SU-DHL-6 (cell line): ENCODE measurements at regions not wholly inside any gene's neighbourhood (a gene's known extent, or its start where the extent isn't known, plus 50 kb on each side); places are given as distances from the start of the nearest gene placed in this dataset.

Experiments
- H2AFZ ChIP-seq: fragments of 200-600 bp; sonication (generic); 2 replicates; pipeline ENCODE4 v1.6.1; 2014; ENCODE audit warnings: low read depth, mild to moderate bottlenecking, moderate library complexity, mixed read lengths, antibody characterized with exemption, low read length; ENCODE audit not compliant: severe bottlenecking
- H3F3A ChIP-seq: fragments of 200-600 bp; shearing (Covaris generic); 2 replicates; pipeline ENCODE4 v1.6.0; 2016; ENCODE audit warnings: antibody characterized with exemption, mild to moderate bottlenecking; ENCODE audit not compliant: insufficient read depth
- H3K27ac ChIP-seq: fragments of 200-600 bp; sonication (generic); 2 replicates; pipeline ENCODE4 v1.5.1; 2016; ENCODE audit warnings: low read depth, mild to moderate bottlenecking, low read length, moderate library complexity, mixed read lengths
- H3K27me3 ChIP-seq: fragments of 200-600 bp; sonication (generic), shearing (Covaris generic); 2 replicates; pipeline ENCODE4 v1.6.0; 2014; ENCODE audit warnings: mild to moderate bottlenecking, low read length
- H3K36me3 ChIP-seq: fragments of 200-600 bp; sonication (generic); 2 replicates; pipeline ENCODE4 v1.6.1; 2014; ENCODE audit warnings: mild to moderate bottlenecking, low read length, mixed read lengths
- H3K4me2 ChIP-seq: fragments of 300-600, 200-600 bp; shearing (Covaris generic), sonication (generic); 2 replicates; pipeline ENCODE4 v1.6.0; 2014; ENCODE audit warnings: low read length, low read depth, mild to moderate bottlenecking; ENCODE audit not compliant: poor library complexity, severe bottlenecking
- H3K4me3 ChIP-seq: fragments of 200-600 bp; sonication (generic); 2 replicates; pipeline ENCODE4 v1.5.1; 2014; ENCODE audit warnings: antibody characterized with exemption, low read length, mild to moderate bottlenecking, mixed read lengths; ENCODE audit not compliant: insufficient read depth, poor library complexity, severe bottlenecking
- H3K79me2 ChIP-seq: fragments of 200-600 bp; sonication (generic); 2 replicates; pipeline ENCODE4 v1.6.1; 2014; ENCODE audit warnings: mild to moderate bottlenecking, low read length, moderate library complexity; ENCODE audit not compliant: insufficient read depth
- H3K9ac ChIP-seq: fragments of 200-600 bp; sonication (generic); 2 replicates; pipeline ENCODE4 v1.7.0; 2014; ENCODE audit warnings: mild to moderate bottlenecking, low read length
- H3K9me2 ChIP-seq: fragments of 200-600 bp; sonication (generic); replicated peaks from 2 replicates; pipeline ENCODE4 v1.6.1; 2014; ENCODE audit warnings: low read length; ENCODE audit not compliant: insufficient read depth
- H3K9me3 ChIP-seq: fragments of 200-600 bp; sonication (generic); 2 replicates; pipeline ENCODE4 v1.6.1; 2014; ENCODE audit warnings: low read length, mixed read lengths; ENCODE audit not compliant: insufficient read depth
- H4K20me1 ChIP-seq: fragments of 200-600 bp; sonication (generic); 2 replicates; pipeline ENCODE4 v1.6.1; 2014; ENCODE audit warnings: low read depth, mild to moderate bottlenecking, antibody characterized with exemption, low read length, moderate library complexity, mixed read lengths
- CTCF ChIP-seq: fragments of 200-600 bp; sonication (generic); IDR thresholded peaks from one replicate; pipeline ENCODE4 v1.5.1; 2017; ENCODE audit warnings: antibody characterized with exemption, mild to moderate bottlenecking, low read length, moderate library complexity; ENCODE audit not compliant: insufficient read depth, poor library complexity, severe bottlenecking
- EZH2phosphoT487 ChIP-seq: fragments of 200-600 bp; sonication (generic), shearing (Covaris generic); conservative IDR thresholded peaks from 2 replicates; pipeline ENCODE4 v1.6.1; 2018; ENCODE audit warnings: mild to moderate bottlenecking, antibody characterized with exemption, low read length, moderate library complexity, mixed read lengths

GRCh38 chr1:200323856-200324400 is 85.9 kb downstream of the ZNF281 start:
- no peak overlapping the region for H3K4me2 ChIP-seq
- H3K36me3 ChIP-seq = no peaks in the 10 kb centered on the region
- no peaks in the 10 kb centered on the region for H3K9me2 ChIP-seq
- H3K4me3 ChIP-seq = no peak overlapping the region
- H3F3A ChIP-seq = no peaks in the 10 kb centered on the region
- no peak overlapping the region for H2AFZ ChIP-seq
- H3K27ac ChIP-seq = no peak overlapping the region
- no peaks in the 10 kb centered on the region for H3K79me2 ChIP-seq
- H4K20me1 ChIP-seq = no peaks in the 10 kb centered on the region
- TF ChIP-seq EZH2phosphoT487 (no peak), CTCF (no peak)
- no peak overlapping the region for H3K9ac ChIP-seq
- no peaks in the 10 kb centered on the region for H3K9me3 ChIP-seq
- H3K27me3 ChIP-seq = no peaks in the 10 kb centered on the region

GRCh38 chr1:200319148-200319547 is 90.7 kb downstream of the ZNF281 start:
- no peak overlapping the region for H2AFZ ChIP-seq
- H3K4me2 ChIP-seq = no peak overlapping the region
- no peak for TF ChIP-seq EZH2phosphoT487
- TF ChIP-seq CTCF = no peak
- H3F3A ChIP-seq = no peaks in the 10 kb centered on the region
- H3K79me2 ChIP-seq = no peaks in the 10 kb centered on the region
- H3K4me3 ChIP-seq = no peak overlapping the region
- no peak overlapping the region for H3K27ac ChIP-seq
- no peaks in the 10 kb centered on the region for H3K36me3 ChIP-seq
- H3K9me2 ChIP-seq = no peaks in the 10 kb centered on the region
- H3K27me3 ChIP-seq = no peaks in the 10 kb centered on the region
- no peak overlapping the region for H3K9ac ChIP-seq
- H4K20me1 ChIP-seq = no peaks in the 10 kb centered on the region
- H3K9me3 ChIP-seq = no peaks in the 10 kb centered on the region

- no peaks in the 10 kb centered on the region for H3K9me2 ChIP-seq
- no peaks in the 10 kb centered on the region for H3K27me3 ChIP-seq
- H2AFZ ChIP-seq = no peak overlapping the region
- H4K20me1 ChIP-seq = no peaks in the 10 kb centered on the region
- TF ChIP-seq EZH2phosphoT487 (no peak), CTCF (no peak)
- no peaks in the 10 kb centered on the region for H3K36me3 ChIP-seq
- no peaks in the 10 kb centered on the region for H3F3A ChIP-seq
- H3K79me2 ChIP-seq = no peaks in the 10 kb centered on the region
- H3K27ac ChIP-seq = no peak overlapping the region
- H3K9ac ChIP-seq = no peak overlapping the region
- no peak overlapping the region for H3K4me2 ChIP-seq
- no peaks in the 10 kb centered on the region for H3K9me3 ChIP-seq
- H3K4me3 ChIP-seq = no peak overlapping the region
These were observed 92.6 kb downstream of the ZNF281 start for GRCh38 chr1:200317236-200317635.
